GM12878 (cell line): ENCODE measurements at regions not wholly inside any gene's neighbourhood (a gene's known extent, or its start where the extent isn't known, plus 50 kb on each side); places are given as distances from the start of the nearest gene placed in this dataset.

ENCODE experiments used
- BRCA1 ChIP-seq: IDR thresholded peaks from 2 replicates; pipeline ENCODE4 v1.6.1; 2011; ENCODE audit warnings: low read depth, low read length, improper control_type of control experiment
- GABPA ChIP-seq: IDR thresholded peaks from 2 replicates; pipeline ENCODE4 v1.6.1; 2014; ENCODE audit warnings: antibody characterized with exemption, low read depth, mild to moderate bottlenecking, inconsistent platforms
- HSF1 ChIP-seq: fragments of 150-350 bp; IDR thresholded peaks from 2 replicates; pipeline ENCODE4 v1.6.1; 2014; ENCODE audit warnings: mild to moderate bottlenecking, low read depth, low read length
- RFX5 ChIP-seq: IDR thresholded peaks from 2 replicates; pipeline ENCODE4 v1.6.1; 2011; ENCODE audit warnings: low read depth, low read length, improper control_type of control experiment
- SIN3A ChIP-seq: IDR thresholded peaks from 2 replicates; pipeline ENCODE4 v1.6.1; 2012; ENCODE audit warnings: low read depth, low read length, improper control_type of control experiment
- TF ChIP-seq, protein P1 (sequence below): fragments of 450-650 bp; IDR thresholded peaks from 2 replicates; pipeline ENCODE4 v1.6.1; 2017; ENCODE audit warnings: mild to moderate bottlenecking, low read depth, inconsistent platforms; ENCODE audit not compliant: poor library complexity, severe bottlenecking
- TF ChIP-seq, protein P2 (sequence below): IDR thresholded peaks from 2 replicates; pipeline ENCODE4 v1.6.1; 2012; ENCODE audit warnings: mild to moderate bottlenecking, low read depth, low read length

GRCh38 chr14:98951521-98952152, 320.4 kb downstream of the BCL11B start (continued):
- TF ChIP-seq HSF1 (no peak), GABPA (no peak), SIN3A (no peak), BRCA1 (no peak), RFX5 (no peak)
- TF ChIP-seq, protein P1, sequence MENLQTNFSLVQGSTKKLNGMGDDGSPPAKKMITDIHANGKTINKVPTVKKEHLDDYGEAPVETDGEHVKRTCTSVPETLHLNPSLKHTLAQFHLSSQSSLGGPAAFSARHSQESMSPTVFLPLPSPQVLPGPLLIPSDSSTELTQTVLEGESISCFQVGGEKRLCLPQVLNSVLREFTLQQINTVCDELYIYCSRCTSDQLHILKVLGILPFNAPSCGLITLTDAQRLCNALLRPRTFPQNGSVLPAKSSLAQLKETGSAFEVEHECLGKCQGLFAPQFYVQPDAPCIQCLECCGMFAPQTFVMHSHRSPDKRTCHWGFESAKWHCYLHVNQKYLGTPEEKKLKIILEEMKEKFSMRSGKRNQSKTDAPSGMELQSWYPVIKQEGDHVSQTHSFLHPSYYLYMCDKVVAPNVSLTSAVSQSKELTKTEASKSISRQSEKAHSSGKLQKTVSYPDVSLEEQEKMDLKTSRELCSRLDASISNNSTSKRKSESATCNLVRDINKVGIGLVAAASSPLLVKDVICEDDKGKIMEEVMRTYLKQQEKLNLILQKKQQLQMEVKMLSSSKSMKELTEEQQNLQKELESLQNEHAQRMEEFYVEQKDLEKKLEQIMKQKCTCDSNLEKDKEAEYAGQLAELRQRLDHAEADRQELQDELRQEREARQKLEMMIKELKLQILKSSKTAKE = no peak
- TF ChIP-seq, protein P2, sequence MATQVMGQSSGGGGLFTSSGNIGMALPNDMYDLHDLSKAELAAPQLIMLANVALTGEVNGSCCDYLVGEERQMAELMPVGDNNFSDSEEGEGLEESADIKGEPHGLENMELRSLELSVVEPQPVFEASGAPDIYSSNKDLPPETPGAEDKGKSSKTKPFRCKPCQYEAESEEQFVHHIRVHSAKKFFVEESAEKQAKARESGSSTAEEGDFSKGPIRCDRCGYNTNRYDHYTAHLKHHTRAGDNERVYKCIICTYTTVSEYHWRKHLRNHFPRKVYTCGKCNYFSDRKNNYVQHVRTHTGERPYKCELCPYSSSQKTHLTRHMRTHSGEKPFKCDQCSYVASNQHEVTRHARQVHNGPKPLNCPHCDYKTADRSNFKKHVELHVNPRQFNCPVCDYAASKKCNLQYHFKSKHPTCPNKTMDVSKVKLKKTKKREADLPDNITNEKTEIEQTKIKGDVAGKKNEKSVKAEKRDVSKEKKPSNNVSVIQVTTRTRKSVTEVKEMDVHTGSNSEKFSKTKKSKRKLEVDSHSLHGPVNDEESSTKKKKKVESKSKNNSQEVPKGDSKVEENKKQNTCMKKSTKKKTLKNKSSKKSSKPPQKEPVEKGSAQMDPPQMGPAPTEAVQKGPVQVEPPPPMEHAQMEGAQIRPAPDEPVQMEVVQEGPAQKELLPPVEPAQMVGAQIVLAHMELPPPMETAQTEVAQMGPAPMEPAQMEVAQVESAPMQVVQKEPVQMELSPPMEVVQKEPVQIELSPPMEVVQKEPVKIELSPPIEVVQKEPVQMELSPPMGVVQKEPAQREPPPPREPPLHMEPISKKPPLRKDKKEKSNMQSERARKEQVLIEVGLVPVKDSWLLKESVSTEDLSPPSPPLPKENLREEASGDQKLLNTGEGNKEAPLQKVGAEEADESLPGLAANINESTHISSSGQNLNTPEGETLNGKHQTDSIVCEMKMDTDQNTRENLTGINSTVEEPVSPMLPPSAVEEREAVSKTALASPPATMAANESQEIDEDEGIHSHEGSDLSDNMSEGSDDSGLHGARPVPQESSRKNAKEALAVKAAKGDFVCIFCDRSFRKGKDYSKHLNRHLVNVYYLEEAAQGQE = no peak
